ENCODE measurements at regions not wholly inside any gene's neighbourhood (a gene's known extent, or its start where the extent isn't known, plus 50 kb on each side); places are given as distances from the start of the nearest gene placed in this dataset.

DNA sequence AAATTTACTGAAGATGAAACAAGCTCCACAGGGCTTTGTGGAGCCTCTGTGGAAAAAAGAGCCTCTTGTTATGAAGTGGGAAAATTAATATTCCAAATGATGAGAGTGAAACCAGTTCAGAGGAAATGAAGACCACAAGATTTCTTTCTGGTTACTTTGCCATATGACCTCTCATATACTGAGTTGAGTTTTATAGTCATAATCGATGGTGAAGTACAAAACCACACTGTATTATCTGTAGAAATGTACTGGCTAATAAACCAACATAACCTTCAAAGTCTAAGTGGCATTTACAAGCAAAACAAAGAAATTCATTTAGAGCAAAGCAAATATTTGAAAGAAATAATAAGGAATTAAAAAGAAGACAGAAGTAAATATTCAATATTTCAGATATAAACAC is 662.6 kb upstream of the ZWINT start:
- DNase-seq (ENCODE audit: low spot score): no peak

DNA sequence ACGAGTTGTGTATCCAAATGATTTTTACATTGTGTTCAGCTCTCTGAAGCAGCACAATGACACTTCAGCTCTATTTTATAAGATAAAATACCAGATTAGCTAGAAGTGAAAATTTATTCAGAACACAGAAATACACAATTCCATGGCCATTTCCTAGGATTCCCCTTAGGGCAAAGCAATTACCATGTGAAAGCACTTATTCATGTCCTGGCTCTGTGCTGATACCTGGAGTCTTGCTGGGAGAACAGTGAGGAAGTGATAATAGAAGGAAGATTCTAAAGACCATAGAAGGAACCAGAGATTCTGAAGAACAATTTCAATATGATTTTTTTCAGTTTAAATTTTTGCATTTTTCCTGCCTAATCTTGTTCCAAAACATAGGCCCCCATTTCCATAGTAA is 657.4 kb upstream of the ZWINT start:
- DNase-seq (ENCODE audit: low spot score): no peak

DNA sequence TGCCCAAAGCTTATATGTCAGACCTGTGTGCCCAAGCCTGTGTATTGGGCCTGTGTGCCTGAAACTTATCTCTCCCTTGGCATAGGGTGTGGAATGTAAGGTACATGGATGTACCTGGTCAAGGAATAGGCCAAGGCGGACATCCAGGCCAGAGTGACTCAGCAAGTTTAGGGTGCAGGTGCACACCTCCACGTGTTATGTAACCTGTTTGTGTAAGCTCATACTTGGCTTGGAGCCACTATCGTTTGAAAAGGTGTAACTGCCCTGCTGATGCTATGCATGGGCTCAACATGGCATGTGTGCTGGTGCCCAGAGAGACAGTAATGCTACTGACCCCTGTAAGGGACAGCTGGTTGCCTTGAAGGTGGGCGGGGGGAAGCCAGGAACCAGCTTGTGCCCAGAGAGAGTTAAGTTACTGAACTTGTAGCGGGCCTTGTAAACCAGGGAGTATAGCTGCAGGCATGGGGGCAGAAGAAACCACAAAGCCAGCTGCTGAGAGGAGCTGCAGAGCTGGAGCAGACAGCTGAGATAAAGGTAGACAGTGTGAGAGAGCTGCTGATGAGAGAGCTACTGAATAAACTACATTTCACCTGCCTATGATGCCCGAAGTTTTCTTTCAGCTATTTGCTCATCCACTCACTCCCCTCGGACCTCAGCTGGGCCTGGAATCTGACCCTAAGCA is 656.4 kb upstream of the ZWINT start:
- DNase-seq (ENCODE audit: low spot score): no peak

DNA sequence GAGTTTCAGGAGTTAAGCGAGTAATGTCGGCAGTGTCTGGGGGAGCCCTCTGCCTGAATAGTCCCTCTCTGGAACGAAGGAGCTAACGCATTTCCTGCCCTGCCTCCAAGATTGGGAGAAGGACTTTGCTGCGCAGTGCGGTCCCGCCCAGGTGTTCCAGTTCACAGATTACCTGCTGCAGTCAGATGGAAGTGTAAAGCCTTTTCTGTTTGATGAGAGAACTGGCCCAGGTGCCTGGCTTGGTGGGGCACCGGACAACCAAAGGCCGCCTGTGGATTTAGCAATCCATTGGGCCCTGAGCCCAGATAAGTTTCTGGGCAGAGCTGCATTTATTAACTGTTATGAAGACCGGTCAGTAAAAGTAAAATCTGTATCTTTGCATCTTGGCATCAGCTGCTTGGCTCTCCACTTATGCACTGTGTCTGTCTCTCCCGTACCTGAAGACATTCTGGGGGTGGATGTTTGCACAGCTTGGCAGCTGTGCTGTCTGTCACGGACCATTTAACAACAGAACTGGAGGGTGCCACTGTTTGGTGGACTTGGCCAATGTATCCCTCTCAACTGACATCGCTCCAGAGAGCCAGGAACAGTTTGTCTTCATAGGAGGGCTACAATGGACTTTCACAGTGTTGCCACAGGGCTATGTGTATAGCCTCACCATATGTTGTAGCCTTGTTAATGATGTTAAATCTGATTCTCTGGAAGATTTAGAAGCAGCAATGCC is 654.7 kb upstream of the ZWINT start:
- no peak for DNase-seq (ENCODE audit: low spot score)

DNA sequence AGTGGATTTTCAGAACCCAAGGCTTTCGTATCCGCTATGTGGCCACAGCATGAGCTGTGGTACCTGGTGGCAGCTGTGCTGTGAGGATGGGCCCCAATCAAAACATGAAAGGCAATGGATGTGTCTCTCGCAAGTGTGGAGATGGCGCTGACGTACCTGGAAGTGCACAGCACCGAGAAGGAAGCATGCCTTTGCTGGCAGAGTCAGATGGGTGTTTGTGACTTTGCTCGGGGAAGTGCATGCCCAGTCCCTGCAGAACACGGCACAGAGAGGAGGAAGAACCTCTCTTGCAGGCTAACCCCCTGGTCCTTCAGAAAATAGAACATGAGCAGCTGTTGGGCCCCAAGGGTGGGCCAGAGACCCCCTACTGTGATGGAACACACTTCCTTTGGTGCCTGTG is 654.1 kb upstream of the ZWINT start:
- no peak for DNase-seq (ENCODE audit: low spot score)

DNA sequence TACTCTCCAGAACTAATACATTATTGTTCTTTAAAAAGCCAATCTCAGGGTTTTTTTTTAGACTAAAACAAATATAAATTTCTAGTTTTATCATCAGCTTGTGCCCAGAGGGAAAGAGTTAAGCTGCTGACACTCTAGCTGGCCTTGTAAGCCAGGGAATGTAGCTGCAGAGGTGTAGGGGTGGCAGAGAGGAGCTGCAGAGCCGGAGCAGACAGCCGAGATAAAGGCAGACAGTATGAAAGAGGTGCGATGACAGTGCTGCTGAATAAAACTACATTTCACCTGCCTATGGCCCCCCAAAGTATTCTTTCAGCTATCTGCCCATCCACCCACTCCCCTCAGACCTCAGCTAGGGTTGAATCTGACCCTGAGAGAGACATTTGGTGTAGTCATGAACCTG is 653.7 kb upstream of the ZWINT start:
- DNase-seq (ENCODE audit: low spot score): no peak

DNA sequence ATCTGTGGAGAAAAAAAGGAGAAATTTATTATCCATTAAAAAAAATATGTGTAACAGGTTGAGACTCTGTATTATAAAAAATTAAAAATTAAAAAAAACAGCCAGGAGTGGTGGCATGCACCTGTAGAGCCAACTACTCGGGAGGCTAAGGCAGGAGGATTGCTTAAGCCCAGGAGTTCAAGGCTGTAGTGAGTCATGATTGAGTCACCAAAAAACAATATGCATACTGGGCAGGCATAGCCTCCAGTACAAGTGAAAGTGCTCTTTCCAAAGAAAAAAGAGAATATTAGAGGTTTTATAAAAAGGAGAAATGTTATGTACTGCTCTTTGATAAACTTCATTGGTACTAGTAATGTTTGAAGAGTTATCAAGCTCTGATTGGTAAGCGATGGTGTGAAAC is 647.1 kb upstream of the ZWINT start:
- no peak for DNase-seq (ENCODE audit: low spot score)

DNA sequence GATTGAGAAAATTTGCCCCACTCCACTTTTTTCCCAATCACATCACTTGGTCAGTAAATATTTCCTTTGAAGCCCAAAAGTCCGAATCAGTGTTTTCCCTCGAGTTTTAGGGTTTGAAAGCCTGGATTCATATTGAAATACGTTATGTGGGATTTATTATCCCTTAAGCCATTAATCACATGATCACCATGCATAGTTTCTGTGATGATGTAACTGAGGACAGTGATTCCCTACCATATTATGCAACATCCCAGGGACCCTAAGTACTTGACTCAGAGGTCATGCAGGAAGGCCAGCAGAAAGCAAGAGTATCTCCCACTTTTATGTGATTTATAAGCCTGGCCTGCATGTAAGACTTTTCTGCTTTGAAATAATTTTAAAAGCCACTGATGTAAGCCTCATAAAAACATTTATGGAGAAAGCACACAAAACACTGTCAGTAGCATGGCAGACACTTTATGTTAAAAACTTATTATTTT is 630.6 kb upstream of the ZWINT start:
- no peak for DNase-seq (ENCODE audit: low spot score)

DNA sequence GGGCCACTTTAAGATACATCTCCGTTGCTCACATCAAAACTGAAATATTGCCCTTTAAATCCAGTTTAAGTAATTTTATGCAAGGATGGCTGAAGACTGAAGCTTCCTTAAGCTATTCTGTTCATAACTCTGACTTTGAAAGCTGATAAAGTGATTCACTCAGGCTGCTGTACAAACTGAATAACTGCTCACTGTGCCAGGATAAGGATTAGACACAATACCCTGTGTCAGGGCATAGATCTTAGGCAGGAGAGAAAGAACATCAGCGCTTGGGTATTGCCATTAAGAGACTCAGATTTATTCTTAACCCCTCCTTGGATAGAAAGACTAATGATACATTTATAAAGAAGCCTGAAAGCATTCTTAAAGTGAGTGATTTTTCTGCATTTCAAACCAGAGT is 614.5 kb upstream of the ZWINT start:
- DNase-seq (ENCODE audit: low spot score): no peak

DNA sequence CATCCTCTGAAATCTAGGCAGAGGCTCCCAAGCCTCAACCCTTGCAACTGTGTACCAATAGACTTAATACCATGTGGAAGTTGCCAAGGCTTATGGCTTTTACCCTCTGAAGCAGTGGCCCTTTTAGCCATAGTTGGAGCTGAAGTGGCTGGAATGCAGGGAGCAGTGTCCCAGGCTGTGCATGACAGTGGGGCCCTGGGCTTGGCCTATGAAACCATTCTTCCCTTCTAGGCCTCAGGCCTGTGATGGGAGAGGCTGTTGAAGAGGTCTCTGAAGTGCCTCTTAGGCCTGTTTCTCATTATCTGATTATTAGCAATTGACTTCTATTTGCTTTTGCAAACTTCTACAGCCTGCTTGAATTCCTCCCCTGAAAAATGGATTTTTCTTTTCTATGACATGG is 612.7 kb upstream of the ZWINT start:
- no peak for DNase-seq (ENCODE audit: low spot score)

DNA sequence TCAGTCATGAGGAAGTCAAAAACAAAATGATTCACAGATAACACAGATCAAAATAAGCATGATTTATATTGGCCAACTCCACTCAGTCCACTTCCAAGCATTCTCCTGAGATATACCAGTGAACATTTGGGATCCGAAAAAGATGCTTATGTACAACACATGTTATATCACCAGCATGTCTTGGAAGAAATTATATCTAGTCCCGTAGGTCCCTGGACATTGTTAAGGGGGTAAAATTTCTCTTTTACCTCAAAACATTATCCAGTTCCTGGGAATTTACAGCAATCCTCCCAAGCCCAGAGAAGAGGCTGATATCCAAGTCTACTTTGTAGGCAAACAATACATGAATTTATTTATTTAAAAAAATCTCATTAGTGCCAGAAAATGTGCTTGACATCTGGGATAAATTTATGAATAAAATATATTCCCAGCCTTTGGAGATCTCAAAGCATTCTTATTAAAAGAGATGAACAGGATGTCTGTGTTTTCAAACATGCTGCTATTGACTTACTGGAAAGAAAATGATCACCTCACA is 582.2 kb upstream of the ZWINT start:
- no peak for DNase-seq (ENCODE audit: low spot score)

DNA sequence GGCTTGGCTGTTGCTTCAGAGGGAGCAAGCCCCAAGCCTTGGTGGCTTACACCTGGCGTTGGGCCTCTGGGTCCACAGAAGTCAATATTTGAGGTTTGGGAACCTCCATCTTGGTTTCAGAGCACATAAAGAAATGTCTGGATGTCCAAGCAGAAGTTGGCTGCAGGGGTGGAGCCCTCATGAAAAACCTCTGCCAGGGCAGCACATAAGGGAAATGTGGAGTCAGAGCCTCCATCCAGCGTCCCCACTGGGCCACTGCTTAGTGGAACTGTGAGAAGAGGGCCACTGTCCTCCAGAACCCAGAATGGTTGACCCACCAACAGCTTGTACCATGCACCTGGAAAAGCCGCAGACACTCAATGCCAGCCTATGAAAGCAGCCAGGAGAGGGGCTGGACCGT is 573.5 kb upstream of the ZWINT start:
- no peak for DNase-seq (ENCODE audit: low spot score)

DNA sequence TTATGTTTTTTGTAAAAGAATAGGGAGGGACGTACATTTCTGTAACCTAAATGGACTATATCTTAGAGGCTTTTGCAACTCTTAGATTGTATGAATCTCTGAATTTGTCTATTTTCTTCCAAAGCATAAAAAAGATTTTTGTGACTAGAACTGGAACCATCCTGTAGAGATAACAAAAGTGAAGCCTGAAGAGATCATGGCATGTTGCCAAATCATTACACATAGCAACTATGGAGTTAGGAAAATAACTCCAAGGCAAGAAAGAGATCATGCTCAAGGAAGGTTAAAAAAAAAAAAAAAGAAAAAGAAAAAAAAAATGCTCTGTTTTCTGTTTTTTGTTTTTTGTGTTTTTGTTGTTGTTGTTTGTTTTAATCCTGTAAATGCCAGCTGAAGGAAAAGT is 567.7 kb upstream of the ZWINT start:
- no peak for DNase-seq (ENCODE audit: low spot score)

DNA sequence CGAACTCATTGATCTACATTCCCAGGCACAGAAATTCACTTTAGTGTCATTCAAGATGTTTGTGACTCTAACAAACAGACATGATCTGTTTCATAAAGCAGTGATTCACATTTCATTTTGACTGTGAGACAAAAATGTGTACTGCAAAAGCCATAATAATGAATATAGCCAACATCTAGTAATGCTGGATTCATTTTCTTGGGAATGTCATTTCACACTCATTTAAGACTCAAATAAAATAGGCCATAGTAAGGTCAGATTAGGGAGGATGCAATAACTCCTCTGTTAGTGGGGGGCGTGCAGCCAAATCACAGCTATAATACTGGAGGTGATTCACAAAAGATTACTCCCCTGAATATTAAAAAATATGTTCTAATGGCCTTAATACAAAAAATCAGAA is 566.6 kb upstream of the ZWINT start:
- no peak for DNase-seq (ENCODE audit: low spot score)

DNA sequence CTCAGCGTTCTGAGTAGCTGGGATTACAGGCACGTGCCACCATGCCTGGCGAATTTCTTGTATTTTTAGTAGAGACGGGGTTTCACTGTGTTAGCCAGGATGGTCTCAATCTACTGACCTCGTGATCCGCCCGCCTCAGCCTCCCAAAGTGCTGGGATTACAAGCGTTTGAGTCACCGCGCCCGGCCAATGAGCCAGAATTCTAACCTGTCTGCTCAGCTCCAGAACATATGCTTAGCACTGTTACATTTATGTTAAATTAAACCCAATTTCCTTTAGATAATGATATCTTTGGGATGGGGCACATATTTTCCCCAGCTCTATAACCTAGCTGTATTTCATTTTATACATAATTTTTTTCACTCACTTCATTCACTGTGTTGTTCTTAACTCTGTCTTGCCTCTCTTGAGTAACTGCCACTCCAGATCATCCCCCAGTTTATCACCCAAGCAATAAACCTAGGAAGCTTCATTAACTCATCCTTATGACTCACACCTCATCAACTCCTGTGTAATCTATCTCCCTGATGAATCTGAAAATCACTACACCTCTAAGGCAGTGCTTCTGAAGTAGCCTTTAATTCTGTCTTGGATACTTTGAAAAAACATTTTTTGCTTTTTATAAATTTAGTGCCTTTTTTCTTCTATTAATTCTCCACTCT is 559.7 kb upstream of the ZWINT start:
- no peak for DNase-seq (ENCODE audit: low spot score)

DNA sequence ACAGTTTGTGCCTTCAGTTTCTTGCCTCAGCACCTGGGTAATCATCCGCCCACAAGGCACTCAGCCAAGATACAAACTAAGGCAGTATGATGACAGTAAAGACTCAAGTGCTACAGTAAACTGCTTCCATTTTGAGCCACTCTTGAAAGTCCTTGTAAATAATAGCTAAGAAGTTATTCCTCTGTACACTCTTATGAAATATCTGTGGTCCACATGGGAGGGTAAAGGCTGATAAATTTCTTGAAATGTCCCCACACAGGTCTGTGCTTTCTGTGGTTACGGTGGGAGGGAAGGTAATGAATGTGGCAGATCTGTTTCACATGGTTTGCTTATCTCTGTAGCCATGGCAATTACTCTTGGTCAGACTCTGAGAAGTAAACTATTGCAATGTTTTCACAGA is 551.0 kb upstream of the ZWINT start:
- DNase-seq (ENCODE audit: low spot score): peak; percentile 40

DNA sequence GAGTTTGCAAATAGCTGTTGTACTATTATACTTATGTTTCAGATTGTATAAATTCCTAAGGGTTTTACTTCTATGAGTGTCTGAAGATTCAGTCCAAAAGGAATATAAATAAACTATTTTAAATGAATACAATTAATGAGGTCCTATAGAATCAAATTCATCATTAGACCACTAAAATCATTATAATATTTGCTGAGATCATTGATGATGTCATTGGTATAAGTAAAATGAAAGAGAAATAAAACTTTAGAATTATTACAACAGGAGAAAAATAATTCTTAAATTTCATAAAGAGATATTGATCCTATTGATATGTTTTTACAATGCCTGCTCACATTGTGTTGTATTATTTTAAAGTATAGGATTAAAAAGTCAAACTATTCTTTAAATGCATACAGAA is 544.0 kb upstream of the ZWINT start:
- no peak for DNase-seq (ENCODE audit: low spot score)

DNA sequence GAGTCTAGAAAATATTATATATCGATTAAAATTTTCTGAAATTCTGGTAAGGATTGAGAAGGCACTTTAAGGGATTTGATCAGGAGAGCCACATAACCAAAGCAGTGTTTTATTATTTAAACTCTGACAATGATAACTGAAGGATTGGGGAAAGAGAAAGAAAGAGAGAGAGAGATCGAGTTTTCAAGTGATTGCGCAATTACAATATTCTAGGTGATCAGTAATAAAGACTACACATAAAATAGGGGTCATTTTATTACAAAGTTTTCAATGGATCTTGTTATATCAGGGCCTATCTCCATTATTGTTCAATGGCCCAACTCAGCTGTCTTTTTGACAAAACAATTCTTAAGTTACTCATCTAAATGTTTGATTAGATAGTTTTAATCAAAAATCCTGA is 541.5 kb upstream of the ZWINT start:
- DNase-seq (ENCODE audit: low spot score): no peak

DNA sequence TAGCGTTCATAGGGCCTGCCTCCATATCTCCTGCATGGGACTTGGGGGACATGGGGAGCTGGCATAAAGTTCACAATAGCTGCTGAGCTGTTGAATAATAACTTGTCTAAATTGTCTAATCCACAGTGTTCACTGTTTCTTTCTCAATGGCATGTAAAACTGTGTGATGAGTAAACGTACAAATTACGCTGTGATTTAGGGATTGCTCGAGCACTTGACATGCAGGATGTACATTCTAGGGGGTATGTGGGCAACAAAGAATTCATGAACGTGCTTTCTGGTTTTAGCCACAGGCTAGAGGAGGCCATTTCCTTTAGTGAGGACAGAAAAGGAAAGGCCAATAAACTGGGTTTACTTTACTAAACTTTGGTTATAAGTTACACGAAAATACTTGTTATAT is 534.2 kb upstream of the ZWINT start:
- no peak for DNase-seq (ENCODE audit: low spot score)

DNA sequence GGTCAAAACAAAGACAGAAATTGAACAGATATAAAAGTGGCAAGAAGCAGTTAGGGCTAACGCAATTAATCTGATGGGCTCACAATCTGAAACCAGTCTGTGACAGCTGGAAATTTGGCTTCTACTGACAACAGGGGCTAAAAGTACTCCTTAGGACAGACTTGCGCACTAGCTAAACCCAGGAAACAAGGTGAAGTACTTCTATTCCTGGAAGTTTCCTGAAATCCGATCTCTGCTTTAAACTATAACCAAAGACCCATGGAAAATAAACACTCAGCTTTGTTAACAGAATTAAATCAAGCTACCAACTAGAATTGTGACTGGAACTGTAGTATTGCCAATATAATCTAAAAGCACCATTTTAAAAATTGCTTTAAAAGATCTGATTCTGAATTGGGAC is 520.2 kb upstream of the ZWINT start:
- no peak for DNase-seq (ENCODE audit: low spot score)

DNA sequence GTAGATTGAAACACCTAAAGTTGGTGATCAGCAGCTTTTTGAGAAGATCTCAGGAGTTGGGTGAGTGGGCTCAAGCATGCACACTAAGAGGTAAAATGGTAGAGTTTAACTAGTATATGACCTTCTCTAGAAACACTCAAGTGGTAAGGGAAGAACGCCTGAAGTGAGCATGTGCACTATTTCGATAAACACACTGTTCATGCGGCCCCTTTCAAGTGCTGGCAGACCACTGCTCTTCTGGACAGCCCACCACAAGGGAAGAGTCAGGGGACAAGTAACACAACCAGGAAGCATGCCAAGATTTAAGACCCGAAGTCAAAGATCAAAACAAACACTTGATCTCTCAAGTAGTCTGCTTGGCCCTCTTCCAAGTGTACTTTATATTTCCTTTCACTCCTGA is 519.5 kb upstream of the ZWINT start:
- DNase-seq (ENCODE audit: low spot score): no peak

DNA sequence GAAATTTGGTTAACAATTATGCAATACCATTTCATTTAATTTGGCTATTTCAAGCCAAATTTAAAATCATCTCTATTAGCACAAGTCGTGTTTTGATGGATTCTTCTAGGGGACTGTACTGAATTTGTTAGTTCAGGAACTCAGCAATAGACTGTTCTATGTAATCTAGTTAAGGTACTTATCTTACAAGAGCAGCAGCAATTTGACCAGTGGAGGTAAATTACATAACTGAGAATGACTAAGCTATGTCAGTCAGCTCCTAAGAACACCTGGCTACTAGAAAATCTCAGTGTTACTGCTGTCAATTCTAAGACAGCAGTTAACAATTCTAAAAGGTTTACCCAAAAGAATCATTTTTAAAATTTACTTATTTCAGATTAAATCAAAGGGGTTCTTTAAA is 513.9 kb upstream of the ZWINT start:
- DNase-seq (ENCODE audit: low spot score): no peak

DNA sequence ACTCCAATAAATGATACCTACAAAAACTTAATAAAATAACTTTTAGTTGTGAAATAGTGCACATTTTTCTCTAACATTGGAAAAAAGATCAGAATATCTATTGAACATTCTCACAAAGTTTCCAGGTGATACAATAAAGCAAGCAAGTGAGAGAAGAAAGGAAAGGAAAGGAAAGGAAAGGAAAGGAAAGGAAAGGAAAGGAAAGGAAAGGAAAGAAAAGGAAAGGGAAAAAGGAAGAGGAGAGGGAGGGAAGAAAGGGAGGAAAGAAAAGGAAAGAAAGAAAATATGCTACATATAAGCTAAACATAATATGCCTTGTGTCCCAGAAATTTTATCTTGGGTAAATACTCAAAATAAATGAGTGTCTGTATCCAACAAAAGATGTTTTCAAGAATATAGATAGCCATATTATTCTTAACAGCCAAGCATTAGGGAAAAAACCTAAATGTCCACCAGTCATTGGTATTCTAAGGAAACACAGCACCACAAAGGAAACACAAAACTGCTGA is 510.2 kb upstream of the ZWINT start:
- no peak for DNase-seq (ENCODE audit: low spot score)

Measured in H4 (cell line).